H54 (cell line): ENCODE measurements at regions not wholly inside any gene's neighbourhood (a gene's known extent, or its start where the extent isn't known, plus 50 kb on each side); places are given as distances from the start of the nearest gene placed in this dataset.
"Not testable (repeated sequence)": the region's sequence is repeated elsewhere in the genome, so short reads cannot be mapped to it uniquely, and the experiment has no call there.

Experiments used
- DNase-seq: peaks from one replicate; pipeline ENCODE4 v3.0.0; 2011; ENCODE audit warnings: low spot score, mixed read lengths; ENCODE audit not compliant: insufficient read length
- FAIRE-seq: peaks from 3 replicates; lab custom pipeline; 2011; peaks lifted over from hg19 to GRCh38; lab: Jason Lieb, UNC
- POLR2A ChIP-seq: IDR thresholded peaks from 2 replicates; pipeline ENCODE4 v1.6.1; 2011; ENCODE audit warnings: low read depth, mild to moderate bottlenecking, low read length

DNA sequence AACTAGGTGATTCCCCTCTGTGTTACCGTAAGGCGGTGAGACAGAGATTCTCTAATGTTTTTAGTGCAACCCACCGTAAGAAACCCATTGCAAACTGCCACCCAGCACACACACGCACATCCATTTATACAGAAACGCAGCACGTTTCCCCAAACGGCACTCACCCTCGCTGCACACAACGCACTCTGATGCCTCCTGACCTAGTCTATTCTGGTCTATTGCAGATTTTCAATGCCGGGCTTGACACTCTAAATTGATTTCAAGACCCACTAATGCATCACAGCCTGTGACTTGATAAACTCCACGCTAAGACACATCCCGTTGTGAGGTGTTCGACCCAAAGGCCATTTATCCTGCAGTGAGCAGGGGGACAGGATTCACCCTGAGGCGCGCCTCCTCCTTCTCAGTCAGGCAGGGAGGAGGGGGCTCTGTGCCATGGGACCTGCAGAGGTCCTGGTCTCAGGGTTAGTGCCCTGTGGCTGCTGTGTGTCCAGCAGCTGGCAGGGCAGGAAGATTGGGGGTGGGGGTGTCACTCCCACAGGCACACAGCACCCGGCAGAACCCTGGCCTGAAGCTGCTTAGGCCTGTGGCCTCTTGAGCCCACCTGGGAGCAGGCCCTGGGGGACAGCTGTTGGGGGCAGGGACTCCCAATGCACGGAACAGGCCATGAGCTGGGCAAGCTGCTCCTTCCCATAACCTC, 335.6 kb downstream of the PREX1 start:
- no peak for TF ChIP-seq POLR2A
- FAIRE-seq (no peak), DNase-seq (no peak)

DNA sequence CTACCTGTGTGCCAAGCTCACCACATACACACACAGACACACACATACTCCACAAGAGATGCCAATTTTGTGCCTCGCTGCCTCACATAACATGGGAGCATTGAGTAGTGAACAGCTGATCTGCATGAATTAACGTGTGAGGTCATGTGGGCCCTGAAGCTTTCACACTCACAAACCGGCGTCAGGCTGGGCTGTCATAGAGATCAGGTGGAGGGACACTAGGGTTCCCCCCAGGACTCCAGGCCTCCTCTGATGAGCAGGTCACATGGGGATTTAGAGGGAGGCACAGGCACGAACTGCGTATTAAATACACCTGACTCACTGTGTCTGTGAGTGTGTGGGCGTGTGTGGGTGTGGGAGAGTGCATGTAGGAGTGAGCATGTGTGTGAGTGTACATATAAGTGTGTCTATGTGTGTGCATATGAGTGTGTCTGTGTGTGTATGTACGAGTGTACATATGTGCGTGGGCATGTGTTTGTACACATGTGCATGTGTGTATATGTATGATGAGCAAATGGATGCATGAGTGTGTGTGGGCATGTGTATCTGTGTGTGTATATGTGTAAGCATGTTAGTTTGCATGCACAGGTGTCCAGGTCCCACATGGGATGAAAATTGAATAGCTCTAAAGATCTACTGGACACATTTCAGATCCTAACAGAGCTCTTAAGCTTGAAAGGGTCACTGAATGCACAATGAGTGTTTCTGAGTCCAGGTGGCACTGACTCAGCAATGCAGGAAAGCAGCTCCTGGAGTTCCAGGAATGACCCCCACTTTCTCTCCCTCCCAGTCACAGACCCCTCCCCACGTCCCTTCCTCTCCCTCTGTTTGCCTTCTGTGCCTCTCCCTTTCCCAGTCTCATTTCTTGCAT, 336.6 kb downstream of the PREX1 start:
- TF ChIP-seq POLR2A: no peak
- no peak for FAIRE-seq

DNA sequence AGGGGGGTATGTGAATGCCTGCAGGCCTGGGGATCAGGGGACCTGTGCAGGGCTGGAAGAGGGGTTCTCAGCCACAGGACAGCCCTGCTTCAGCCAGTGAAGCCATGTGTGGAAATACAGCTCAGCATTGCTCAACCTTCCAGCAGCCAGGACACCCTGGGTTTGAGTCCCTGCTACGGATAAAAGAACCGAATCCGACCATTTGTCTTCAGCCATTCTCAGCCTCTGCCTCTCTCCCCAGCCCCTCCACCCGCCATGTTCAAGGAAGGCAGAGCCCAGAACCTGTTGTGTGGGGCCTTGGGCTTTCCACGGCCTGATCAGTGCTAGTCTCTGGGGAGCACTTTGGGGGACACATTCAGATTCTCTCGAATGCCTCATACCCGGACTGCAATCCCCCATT, 337.5 kb downstream of the PREX1 start:
- FAIRE-seq, DNase-seq: not testable (repeated sequence)

More for the DNA sequence above, 336.6 kb downstream of the PREX1 start:
- DNase-seq: no peak

DNA sequence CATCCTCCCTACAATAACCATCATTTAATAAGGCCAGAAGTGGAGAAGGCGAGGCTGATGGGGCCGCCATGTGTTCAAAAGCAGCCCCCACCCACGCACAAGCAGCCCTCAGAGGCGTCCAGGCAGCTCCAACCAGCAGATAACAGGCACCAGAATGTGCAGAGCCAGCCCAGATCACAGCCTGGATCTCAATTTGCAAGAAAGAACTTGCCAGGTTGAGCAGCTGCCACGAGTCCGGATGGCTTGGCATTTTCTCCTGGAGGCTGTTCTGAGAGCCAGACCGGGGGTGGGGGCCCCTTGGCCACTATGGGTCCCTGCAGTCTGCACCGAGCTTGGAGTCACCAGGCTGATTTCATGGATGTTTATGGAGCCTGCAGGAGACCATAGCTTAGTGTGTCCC, 338.1 kb downstream of the PREX1 start:
- no peak for FAIRE-seq
- TF ChIP-seq POLR2A: no peak
- DNase-seq: no peak

DNA sequence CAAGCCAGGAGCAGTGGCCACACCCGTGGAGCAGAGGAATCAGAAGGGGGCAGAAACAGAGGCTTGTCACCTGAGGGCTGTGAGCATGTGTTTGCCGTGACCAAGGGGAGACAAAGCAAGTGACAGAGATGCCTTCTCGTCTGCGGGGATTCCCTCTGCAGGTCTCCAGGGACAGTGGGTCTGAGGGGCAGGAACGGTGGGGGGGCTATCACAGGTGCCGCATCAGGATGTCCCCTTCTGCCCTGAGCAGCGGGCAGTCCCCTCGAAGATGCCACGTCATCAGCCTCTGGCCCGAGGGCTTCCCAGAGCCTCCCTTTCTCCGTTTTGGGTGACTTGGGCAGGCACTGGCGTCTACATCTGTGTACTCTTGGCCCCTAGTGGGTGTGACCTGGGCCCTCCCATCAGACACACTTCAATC, 338.7 kb downstream of the PREX1 start:
- TF ChIP-seq POLR2A: no peak
- FAIRE-seq (no peak), DNase-seq (no peak)

DNA sequence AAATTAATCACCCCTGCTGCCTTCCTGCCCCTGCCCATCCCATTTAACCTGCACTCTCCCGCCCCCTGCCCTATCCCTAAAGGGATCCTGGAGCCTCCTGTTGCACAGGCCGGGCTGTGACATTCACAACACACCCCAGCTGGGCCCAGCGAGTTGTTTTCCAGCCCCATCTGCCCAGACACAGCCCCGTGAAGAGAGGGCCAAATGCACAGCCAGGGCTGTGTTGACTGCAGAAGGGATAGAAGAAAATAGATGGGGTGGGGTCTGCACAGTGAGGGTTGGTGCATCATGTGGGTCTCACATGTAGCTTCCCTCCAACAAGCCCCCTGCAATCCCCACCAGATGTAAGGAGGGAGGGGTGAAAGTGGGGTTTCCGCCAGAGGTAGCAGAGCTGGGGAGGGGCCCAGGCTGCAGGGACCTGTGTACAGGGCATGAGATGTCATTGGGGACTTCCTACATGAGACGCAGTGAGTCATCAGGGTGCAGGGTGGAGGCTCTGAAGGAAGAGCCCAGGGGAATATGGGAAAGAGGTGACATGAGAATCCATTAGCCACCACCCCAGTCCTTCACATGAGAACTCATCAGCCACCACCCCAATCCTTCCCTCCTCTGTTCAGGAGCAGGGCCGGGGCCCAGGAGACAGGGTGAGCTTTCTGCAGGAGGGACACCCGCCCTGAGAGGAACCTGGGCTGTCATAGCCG, 339.3 kb downstream of the PREX1 start:
- DNase-seq, FAIRE-seq: not testable (repeated sequence)

DNA sequence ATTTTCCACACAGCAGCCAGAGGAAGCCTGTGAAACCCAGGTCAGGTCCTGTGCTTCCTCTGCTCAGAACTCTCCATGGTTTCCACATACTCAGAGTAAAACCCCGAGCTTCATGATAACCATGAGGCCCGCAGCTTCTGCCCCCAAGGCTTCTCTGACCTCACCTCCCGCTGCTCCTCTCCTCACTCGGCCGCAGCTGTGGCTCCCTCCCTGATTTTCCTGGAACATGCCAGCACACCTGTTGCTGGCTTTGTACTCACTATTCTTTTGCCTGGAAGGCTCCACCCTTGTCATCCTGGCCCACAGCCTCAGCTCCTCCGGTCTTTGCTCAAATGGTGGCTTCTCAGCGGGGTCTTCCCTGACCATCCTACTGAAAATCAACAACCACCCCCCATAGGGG, 341.7 kb downstream of the PREX1 start:
- DNase-seq (no peak), FAIRE-seq (no peak)
- no peak for TF ChIP-seq POLR2A

DNA sequence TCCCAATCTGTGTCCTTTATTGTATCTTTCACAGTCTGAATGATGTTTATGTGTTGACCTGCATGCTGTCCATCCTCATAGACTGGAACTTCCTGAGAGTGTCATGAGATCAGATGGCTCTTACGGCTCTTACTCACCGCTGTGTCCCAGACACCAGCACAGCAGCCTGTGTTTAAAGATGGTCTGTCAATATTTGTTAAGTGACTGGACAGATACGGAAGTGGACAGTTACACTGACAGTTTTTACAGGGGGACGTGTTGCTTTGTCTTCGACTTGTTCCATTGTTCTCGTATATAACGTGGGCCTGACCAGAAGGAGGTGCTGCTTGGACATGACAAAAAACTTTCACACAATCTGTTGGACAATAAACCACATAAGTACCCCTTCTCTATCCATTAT, 342.6 kb downstream of the PREX1 start:
- not testable (repeated sequence) for DNase-seq, FAIRE-seq

DNA sequence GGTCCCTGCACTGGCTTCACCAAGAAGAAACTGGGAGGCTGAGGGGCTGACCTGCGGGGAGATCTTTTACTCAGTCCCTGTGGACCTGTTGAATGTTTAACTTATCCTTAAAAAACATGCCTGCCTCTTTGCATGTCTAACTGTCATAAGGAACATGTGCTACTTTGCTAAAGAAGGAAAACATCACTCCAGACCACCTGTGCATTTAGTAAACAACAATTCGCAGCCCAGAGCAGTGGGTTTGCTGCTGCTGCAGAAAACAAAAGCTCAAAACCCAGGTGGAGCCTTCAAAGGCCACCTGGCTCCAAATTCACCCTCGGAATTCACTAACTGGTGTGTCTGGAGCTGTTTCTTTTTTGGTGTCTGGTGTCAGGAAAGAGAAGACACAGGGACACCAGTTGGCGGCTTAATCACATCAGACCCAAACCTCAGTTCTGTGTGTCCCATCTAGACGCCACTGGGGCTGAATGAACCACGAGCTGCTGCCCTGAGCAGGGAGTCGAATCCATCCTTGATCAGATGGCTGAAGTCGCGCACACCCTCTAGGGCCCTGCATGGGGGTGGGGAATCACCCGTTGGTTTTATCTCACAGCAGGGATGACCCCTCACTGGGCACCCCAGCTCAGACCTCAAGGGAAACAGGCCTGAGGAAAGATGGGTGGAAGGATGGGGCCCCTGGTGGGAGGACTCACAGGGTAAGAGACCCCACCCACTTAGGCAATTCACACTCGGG, 344.3 kb downstream of the PREX1 start:
- TF ChIP-seq POLR2A: no peak
- no peak for FAIRE-seq
- DNase-seq: no peak

DNA sequence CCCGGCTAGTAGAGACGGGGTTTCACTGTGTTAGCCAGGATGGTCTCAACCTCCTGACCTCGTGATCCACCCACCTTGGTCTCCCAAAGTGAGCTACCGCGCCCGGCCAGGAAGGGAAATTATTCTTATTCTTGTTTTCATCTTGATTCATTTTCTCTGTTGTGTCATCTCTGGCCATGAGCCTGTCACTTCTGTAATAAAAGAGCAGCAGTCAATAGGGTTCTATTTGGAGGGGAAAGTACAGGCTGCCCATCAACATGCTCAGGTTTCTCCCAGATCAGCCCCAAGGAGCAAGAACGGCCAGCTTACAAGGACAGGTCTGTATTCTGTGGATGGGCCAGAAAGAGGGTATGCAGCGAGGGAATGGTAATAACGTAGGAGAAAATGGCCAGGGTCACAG, 345.0 kb downstream of the PREX1 start:
- DNase-seq (no peak), FAIRE-seq (no peak)
- no peak for TF ChIP-seq POLR2A

DNA sequence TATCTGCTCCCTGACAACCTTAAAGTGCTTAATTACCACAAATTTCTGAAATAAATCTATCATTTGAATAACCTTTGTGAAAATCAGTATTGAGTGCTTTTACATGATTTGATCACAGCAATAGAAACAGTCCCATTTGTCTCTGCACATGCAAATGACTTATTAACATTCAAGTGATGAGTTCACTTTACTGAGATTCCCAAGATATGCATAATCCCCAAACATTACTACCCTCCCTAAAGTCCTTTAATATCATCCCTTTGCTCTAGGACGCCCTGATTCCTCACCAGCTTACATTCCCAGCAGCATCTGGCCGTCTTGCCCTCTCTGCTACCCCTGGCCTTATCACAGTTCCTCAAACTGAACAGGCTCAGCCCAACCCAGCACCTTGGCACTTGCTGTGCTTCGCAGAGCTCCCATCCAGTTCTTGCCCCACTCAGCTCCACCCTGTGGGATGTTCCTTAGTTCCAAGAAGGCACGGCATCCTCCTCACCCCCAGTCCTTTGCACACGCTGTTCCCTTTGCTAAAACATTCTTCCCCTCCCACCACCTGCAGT, 347.5 kb downstream of the PREX1 start:
- FAIRE-seq (no peak), DNase-seq (no peak)
- no peak for TF ChIP-seq POLR2A

DNA sequence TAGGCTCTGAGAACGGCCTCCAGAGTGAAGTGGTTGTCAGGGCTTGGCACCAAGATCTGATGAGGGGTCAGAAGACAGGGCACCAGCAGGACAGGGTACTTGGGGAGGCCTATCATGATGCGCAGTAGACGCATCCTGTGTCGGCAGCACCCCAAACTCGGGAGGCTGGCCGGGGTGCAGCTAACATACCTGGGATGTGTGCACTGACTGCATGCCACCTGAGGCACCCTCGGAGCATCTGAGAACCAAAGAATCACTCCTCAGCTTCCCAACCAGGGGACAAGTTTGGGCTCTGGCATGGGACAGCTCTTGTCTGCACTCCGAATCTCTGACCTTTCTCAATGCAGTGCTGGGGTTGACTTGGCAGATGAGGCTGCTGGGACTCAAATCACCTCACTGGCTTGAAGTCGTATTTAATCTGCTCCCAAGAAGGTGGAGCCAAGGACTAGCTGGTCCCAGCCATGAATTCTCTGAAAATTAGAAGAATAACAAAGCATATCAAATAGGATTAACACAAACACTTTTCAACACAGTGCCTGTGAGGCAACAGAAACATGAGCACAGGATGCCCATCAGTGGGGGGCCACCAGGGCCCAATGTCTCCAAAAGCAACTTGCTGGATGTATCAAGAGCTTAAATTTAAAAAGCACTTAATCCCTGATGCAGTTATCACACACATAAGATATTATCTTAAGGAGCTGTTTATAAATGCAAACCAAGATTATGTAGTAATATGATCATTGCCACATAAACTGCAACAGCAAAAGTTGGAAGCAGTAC, 348.8 kb downstream of the PREX1 start:
- FAIRE-seq (no peak), DNase-seq (no peak)
- no peak for TF ChIP-seq POLR2A

DNA sequence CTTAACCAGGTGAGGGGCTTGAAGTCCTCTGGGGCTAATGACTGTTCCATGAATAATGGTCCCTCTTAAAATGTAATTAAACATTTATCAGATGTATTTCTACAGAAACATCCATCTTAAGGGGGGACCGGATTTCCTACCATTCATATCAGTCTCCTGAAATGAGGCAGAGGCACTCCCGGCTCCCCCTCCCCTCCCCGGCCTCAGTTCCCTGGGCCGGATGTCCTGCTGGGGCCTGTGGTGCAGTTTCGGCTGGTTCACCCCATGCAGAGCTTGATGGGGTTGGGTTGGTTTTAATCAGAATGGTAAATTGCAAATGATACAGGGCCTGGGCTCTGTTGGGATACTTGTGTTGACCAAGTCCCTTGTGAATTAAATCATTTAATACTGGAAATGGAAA, 349.4 kb downstream of the PREX1 start:
- DNase-seq (no peak), FAIRE-seq (no peak)
- TF ChIP-seq POLR2A: no peak
